Type B pancreatic cell (in vitro differentiated cells): ENCODE measurements at regions not wholly inside any gene's neighbourhood (a gene's known extent, or its start where the extent isn't known, plus 50 kb on each side); places are given as distances from the start of the nearest gene placed in this dataset.

Source experiments
- DNase-seq: peaks from one replicate; pipeline ENCODE4 v3.0.0; 2021; ENCODE audit warnings: mixed read lengths; ENCODE audit not compliant: unreplicated experiment; ENCODE audit errors: extremely low spot score
- H3K27ac Mint-ChIP-seq: 2 replicates; pipeline ENCODE4 v1.8.0; 2021; ENCODE audit warnings: mild to moderate bottlenecking, mixed read lengths
- H3K27me3 Mint-ChIP-seq: 2 replicates; pipeline ENCODE4 v1.8.0; 2021; ENCODE audit warnings: mixed read lengths
- H3K36me3 Mint-ChIP-seq: 2 replicates; pipeline ENCODE4 v1.8.0; 2021; ENCODE audit warnings: mixed read lengths
- H3K4me1 Mint-ChIP-seq: one replicate; pipeline ENCODE4 v1.8.0; 2021; ENCODE audit warnings: mixed read lengths; ENCODE audit not compliant: unreplicated experiment
- H3K4me3 Mint-ChIP-seq: 2 replicates; pipeline ENCODE4 v1.8.0; 2021; ENCODE audit warnings: mild to moderate bottlenecking, mixed read lengths
- H3K9me3 Mint-ChIP-seq: 2 replicates; pipeline ENCODE4 v1.8.0; 2021; ENCODE audit warnings: mixed read lengths
- TF ChIP-seq, protein P1 (sequence below): fragments of 200-600 bp; sonication (generic); conservative IDR thresholded peaks from 2 replicates; pipeline ENCODE4 v1.5.0; 2021; ENCODE audit warnings: antibody characterized with exemption, mild to moderate bottlenecking

DNA sequence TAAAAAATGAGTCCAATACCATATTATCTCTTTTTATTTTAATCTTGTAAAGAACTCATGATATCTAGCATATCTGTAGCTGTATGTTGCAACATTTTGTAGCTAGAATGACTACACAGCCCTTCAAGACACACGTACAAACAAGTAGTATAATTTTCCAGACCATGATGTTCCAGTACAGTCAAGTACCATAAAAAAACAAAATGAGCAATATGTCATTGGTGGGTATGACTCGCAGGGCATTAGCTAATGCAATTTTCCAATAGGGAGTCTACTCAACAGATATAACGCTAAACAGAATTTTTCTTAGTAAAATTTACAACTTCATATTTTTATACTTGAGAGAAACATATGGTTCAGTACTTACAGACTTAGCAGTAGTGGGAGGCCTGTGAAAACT, 53.6 kb upstream of the UGP2 start:
- Mint-ChIP-seq H3K27me3 (no peaks in the 10 kb centered on the region), H3K9me3 (no peaks in the 10 kb centered on the region), H3K36me3 (no peaks in the 10 kb centered on the region), H3K27ac (no peak overlapping the region), H3K4me3 (no peak overlapping the region), H3K4me1 (no peaks in the 10 kb centered on the region)
- DNase-seq: no peak
- TF ChIP-seq, protein P1, sequence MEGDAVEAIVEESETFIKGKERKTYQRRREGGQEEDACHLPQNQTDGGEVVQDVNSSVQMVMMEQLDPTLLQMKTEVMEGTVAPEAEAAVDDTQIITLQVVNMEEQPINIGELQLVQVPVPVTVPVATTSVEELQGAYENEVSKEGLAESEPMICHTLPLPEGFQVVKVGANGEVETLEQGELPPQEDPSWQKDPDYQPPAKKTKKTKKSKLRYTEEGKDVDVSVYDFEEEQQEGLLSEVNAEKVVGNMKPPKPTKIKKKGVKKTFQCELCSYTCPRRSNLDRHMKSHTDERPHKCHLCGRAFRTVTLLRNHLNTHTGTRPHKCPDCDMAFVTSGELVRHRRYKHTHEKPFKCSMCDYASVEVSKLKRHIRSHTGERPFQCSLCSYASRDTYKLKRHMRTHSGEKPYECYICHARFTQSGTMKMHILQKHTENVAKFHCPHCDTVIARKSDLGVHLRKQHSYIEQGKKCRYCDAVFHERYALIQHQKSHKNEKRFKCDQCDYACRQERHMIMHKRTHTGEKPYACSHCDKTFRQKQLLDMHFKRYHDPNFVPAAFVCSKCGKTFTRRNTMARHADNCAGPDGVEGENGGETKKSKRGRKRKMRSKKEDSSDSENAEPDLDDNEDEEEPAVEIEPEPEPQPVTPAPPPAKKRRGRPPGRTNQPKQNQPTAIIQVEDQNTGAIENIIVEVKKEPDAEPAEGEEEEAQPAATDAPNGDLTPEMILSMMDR: no peak

DNA sequence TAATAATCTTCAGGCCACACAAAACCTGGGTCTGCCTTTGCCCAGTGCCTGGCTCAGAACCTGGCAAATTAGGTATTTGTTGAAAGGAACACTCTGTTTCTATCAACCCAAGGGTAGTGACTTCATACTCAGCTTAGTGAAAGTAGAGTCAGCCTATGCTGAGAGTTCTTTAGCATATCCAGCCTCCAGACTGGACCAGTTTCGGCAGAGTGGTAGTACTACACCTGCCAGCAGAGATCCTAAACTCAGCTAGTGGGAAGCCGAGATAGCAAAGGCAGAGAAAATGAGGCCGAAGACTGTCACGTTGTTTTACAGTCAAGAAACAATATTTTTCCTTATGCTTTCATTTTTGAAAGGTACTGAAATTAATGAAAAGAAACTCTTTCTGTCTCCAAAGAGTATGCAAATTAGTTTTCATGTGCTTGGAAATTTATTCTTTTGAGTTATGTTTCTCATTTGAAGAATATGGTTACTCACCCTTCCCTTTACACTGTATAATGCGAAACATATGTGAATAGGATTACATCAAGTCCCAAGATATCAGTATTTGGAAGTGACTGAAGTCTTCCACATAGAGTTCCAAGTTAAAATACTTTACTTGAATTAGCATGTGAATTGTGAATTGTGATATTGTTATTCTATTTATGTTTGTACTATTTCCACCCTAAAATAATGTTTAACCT, 52.2 kb upstream of the UGP2 start:
- Mint-ChIP-seq H3K4me3 (no peak overlapping the region), H3K4me1 (no peaks in the 10 kb centered on the region), H3K27ac (no peak overlapping the region), H3K36me3 (no peaks in the 10 kb centered on the region), H3K27me3 (no peaks in the 10 kb centered on the region), H3K9me3 (no peaks in the 10 kb centered on the region)
- DNase-seq: no peak
- TF ChIP-seq, protein P1: no peak

DNA sequence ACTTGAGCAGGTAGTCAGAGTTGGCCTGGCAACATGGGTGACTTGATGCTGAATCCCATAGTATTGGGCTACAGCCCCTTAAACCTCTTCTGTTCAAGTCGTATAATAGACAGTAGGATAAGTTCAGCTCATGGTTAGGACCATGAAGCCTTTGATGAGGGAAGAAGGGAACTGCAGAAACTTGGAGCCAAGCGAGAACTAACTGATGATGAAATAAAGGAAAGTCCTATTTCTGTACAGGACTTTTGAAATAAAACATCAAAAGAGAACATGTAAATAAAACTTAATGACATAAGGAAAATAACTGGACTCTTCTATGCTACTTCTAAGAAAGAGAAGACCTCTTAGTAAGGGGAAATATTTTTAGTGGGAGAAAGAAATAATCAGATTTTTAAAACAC, 51.2 kb upstream of the UGP2 start:
- TF ChIP-seq, protein P1: no peak
- Mint-ChIP-seq H3K9me3 (no peaks in the 10 kb centered on the region), H3K36me3 (no peaks in the 10 kb centered on the region), H3K4me3 (no peak overlapping the region), H3K4me1 (no peaks in the 10 kb centered on the region), H3K27ac (no peak overlapping the region), H3K27me3 (no peaks in the 10 kb centered on the region)
- no peak for DNase-seq

DNA sequence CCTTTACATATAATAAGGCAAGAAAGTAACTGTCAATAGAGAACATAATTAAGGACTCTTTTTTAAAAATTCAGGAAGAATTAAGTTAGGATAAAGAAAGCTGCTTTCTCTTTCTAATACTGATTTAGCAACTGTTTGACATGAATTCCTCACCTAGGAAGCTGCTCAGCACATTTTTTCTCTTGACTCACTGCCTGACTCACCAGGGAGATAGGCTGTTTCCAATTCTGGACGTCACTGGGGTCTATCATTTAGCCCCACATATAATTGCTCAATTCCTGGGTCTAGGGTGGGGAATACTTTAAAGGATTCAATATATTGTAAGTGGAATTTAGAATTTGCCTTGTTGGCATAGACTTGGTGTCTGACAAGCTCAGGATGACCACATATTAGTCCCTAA, 50.8 kb upstream of the UGP2 start:
- H3K27ac Mint-ChIP-seq: no peak overlapping the region
- H3K36me3 Mint-ChIP-seq: no peaks in the 10 kb centered on the region
- no peak for DNase-seq
- no peak overlapping the region for H3K4me3 Mint-ChIP-seq
- no peaks in the 10 kb centered on the region for H3K4me1 Mint-ChIP-seq
- H3K9me3 Mint-ChIP-seq: no peaks in the 10 kb centered on the region
- TF ChIP-seq, protein P1: no peak
- H3K27me3 Mint-ChIP-seq: no peaks in the 10 kb centered on the region

DNA sequence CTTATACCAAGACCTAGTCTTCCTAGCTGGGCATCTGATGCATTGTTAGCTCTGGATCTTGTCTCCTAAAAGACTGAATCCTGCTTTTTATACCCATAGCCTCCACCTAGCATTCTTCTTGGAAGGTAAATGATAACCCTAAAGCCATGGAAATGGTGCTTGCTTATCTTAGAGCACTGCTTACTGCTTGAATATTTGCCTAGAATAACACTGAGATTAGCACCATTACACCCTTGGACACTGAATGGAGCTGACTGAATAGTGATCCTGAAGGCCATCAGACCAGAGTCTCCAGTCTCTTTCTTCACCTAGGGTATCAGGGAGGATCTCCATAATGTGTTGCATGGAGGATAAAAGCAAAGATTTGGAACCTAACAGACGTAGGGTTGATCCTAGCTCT, 50.3 kb upstream of the UGP2 start:
- TF ChIP-seq, protein P1: no peak
- Mint-ChIP-seq H3K9me3 (no peaks in the 10 kb centered on the region), H3K27ac (no peak overlapping the region), H3K4me1 (no peaks in the 10 kb centered on the region), H3K4me3 (no peak overlapping the region), H3K27me3 (no peaks in the 10 kb centered on the region), H3K36me3 (no peaks in the 10 kb centered on the region)
- DNase-seq: no peak
